ENCODE measurements at regions not wholly inside any gene's neighbourhood (a gene's known extent, or its start where the extent isn't known, plus 50 kb on each side); places are given as distances from the start of the nearest gene placed in this dataset.

DNA sequence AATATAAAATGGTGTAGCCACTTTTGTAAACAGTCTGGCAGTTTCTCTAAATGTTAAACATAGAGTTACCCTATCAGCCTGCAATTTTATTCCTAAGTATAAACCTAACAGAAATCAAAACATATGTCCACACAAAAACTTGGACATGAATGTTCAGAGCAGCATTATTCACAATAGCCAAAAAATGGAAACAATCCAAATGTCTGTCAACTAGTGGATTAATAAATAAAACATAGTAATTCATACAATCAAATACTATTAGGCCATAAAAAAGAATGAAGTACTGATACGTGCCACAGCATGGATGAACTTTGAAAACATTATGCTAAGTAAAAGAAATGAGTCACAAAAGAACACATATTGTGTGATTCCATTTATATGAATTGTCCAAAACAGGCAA lies 196.5 kb downstream of the NUAK1 start:
- TF ChIP-seq, protein P1, sequence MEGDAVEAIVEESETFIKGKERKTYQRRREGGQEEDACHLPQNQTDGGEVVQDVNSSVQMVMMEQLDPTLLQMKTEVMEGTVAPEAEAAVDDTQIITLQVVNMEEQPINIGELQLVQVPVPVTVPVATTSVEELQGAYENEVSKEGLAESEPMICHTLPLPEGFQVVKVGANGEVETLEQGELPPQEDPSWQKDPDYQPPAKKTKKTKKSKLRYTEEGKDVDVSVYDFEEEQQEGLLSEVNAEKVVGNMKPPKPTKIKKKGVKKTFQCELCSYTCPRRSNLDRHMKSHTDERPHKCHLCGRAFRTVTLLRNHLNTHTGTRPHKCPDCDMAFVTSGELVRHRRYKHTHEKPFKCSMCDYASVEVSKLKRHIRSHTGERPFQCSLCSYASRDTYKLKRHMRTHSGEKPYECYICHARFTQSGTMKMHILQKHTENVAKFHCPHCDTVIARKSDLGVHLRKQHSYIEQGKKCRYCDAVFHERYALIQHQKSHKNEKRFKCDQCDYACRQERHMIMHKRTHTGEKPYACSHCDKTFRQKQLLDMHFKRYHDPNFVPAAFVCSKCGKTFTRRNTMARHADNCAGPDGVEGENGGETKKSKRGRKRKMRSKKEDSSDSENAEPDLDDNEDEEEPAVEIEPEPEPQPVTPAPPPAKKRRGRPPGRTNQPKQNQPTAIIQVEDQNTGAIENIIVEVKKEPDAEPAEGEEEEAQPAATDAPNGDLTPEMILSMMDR (IDR thresholded peaks at IDR 0.05; ENCODE audit: low read length) = no peak
- TF ChIP-seq EZH2 (IDR thresholded peaks at IDR 0.05; ENCODE audit: borderline replicate concordance, low read length) = no peak

All from OCI-LY1 (cell line).